H54 (cell line): ENCODE measurements at regions not wholly inside any gene's neighbourhood (a gene's known extent, or its start where the extent isn't known, plus 50 kb on each side); places are given as distances from the start of the nearest gene placed in this dataset.
"Not testable (repeated sequence)": the region's sequence is repeated elsewhere in the genome, so short reads cannot be mapped to it uniquely, and the experiment has no call there.

Experiments used
- DNase-seq: peaks from one replicate; pipeline ENCODE4 v3.0.0; 2011; ENCODE audit warnings: low spot score, mixed read lengths; ENCODE audit not compliant: insufficient read length
- FAIRE-seq: peaks from 3 replicates; lab custom pipeline; 2011; peaks lifted over from hg19 to GRCh38; lab: Jason Lieb, UNC
- POLR2A ChIP-seq: IDR thresholded peaks from 2 replicates; pipeline ENCODE4 v1.6.1; 2011; ENCODE audit warnings: low read depth, mild to moderate bottlenecking, low read length

DNA sequence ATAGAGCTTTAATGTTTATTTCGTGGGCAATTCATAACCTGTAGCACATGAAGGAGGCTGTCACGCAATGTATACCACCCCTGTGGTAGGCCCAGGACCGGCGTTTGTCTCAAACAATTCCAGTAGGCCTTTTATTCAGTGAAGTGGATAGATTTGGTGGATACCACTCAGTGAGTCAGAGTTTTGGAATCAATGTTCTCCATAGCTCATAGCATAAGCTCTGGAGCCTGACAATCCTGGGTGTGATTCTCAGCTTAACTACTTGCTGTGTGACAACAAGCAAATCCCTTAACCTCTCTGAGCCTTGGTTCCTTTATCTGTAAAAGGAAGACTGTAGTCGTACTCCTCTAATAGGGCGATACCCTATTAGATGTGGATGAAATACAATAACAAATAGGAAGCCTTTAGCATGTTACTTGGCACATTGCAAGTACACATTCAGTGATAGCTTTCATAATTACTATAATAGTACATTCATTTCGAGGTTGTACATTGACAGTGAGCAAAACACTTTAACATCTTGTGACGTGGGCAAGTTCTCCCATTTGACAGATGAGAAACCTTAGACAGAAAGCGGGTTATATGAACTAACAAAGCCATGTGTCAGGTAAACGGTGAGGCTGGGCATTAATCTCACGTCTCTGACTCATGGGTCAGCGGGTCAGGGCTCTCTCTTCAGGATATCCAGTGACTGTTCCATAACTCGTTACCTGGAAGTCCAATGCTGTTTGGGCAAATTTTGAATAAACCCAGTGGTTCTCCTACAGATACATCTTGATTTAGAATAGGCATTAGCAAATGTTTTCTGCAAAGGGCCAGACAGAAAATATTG lies 130.8 kb downstream of the C9orf152 start:
- TF ChIP-seq POLR2A = no peak
- peak; percentile 95 for FAIRE-seq
- peak; percentile 27 for DNase-seq

DNA sequence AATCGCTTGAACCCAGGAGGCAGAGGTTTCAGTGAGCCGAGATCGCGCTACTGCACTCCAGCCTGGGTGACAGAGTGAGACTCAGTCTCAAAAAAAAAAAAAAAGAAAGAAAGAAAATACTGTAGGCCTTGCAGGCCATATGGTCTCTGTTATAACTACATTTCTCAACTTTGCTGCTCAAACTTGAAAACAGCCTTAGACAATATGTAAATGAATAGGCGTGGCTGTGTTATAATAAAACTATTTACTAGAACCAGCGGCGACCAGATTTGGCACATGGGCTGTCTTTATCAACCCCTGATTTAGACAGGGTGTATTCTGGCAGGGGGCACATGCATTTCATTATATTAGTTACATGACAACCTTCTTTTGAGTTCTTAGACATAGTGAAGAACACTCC lies 130.0 kb downstream of the C9orf152 start:
- no peak for TF ChIP-seq POLR2A
- no peak for DNase-seq
- FAIRE-seq = no peak

DNA sequence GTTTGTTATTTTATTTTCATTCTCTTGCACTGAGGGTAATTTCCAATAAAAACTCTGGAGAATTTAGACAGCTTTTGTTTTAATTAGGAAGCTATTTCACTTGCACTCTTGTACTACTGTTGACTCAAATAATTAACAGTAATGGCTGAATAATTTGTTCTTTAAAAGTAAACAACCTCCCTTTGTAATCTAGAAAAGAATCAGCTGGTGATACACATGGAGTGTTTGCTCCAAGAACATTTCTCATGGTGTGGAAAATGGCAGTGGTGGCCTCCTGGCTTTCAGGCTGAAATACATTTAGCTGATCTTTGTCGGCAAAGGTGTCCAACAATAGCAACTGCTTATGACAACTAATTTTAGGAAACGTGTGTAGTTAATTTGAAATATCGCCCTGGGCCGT lies 129.4 kb downstream of the C9orf152 start:
- no peak for DNase-seq
- FAIRE-seq = peak; percentile 43
- no peak for TF ChIP-seq POLR2A

DNA sequence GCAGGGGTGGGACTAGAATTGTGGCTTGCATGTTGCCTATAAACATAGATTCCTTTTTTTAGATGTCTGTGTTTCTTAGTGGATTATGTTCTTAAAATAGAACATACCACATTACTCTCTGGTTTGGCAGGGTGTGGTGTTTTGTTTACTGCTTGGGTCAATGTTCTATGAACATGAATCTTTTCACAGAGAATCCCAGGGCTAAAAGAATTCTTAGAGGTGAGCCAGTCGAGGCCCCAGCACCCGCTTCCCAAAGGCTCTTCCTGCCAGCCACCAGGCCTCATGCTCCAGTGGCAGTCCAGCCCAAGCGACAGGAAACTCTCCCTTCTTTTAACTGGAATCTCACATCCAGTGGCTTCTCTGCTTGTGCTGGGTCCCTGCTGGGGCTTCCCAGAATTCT lies 126.6 kb downstream of the C9orf152 start:
- no peak for TF ChIP-seq POLR2A
- FAIRE-seq (peak; percentile 6), DNase-seq (no peak)

- no peak for TF ChIP-seq POLR2A
- DNase-seq = no peak
- FAIRE-seq = no peak
Measured at GRCh38 chr9:110083866-110084265, 124.1 kb downstream of the C9orf152 start.

DNA sequence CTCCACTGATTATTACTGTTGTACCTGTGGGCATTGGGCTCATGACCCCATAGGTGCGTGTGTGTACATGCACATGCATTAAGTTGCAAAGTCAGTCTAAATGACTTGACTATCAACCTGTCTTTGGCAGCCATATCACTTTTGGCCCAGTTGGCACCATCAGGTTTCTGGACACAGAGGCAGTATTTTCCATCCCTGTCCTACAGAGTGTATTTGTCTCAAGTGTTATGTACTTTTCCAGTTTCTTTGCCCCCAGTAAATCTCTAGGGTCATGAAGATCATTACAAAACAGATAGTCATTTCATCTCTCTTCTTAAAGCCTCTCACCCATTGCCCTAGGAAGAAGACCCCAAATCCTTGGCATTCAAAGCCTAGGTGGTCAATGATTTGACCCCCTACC lies 121.4 kb downstream of the C9orf152 start:
- no peak for TF ChIP-seq POLR2A
- no peak for FAIRE-seq
- no peak for DNase-seq

- TF ChIP-seq POLR2A = no peak
- DNase-seq (no peak), FAIRE-seq (no peak)
Measured at GRCh38 chr9:110087605-110088004, 120.4 kb downstream of the C9orf152 start.

DNA sequence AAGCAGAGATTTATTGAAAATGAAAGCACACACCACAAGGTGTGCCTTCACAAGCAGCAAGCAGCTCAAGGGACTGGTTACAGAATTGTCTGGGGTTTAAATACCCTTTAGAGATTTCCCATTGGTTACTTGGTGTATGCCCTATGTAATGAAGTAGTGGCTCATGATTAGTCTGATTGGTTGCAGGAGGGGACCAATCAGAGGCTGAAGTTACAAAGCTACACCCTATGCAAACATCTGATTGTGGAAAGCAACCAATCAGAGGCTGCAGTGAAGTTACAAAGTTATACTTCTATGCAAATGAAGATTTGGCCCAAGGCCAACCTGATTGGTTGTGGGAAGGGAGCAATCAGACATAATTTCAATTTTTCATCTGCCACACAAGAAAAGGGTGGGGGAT lies 119.9 kb downstream of the C9orf152 start:
- TF ChIP-seq POLR2A = no peak

DNA sequence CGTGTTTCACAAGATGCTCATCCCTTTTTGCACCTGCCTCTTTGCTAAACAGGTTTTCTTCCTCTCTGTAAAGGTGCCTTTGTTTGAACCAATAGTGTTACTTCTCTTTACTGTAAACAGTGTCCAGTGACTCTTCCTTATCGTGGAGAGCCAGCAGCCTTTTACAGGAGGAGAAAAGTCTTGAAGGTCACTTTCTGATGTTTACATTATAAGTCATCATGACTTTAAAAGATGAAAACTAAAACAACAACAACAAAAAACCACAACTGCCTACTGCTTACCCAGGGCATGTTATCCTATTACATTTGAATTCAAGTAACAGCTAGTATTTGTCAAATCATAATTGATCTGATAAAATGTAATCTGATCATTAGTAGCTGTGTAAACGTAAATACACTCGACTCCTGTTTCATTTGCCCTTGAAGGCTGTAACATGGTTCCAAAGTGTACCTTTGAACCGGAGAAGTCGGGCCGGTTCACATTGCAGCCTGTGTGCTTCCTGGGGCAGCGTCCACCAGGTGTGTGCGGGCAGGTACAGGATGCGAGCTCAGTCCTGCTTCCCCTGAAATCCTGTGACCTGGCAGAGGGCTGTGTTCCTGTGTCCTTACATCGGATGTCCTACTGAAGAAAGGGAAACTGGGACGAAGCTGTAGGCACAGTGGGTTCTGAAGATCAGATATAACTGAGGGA lies 118.1 kb downstream of the C9orf152 start:
- TF ChIP-seq POLR2A = no peak
- FAIRE-seq = no peak
- DNase-seq = no peak

More for the DNA sequence above, 119.9 kb downstream of the C9orf152 start:
- FAIRE-seq (peak; percentile 6), DNase-seq (no peak)

- no peak for DNase-seq
- no peak for FAIRE-seq
- TF ChIP-seq POLR2A = no peak
Measured at GRCh38 chr9:110092792-110093191, 115.2 kb downstream of the C9orf152 start.

DNA sequence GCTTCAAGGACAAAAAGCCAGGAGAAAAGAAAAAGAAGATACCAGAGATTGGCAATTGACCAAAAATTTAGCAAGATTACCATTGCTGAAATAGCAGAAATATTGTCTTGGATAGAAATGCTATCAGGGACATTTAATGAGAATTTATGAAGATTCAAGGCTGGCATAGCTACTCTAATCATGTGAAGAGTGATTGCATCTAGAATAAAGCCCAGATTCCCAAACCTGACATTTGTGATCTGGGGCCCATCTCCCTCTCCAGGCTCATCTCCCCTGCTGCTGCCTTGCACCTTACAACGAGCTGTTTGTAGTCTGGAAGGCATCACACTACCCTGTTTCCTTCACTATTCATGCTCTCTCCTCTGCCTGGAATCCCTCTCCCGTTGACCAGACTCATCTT lies 114.5 kb downstream of the C9orf152 start:
- DNase-seq (no peak), FAIRE-seq (no peak)
- no peak for TF ChIP-seq POLR2A

DNA sequence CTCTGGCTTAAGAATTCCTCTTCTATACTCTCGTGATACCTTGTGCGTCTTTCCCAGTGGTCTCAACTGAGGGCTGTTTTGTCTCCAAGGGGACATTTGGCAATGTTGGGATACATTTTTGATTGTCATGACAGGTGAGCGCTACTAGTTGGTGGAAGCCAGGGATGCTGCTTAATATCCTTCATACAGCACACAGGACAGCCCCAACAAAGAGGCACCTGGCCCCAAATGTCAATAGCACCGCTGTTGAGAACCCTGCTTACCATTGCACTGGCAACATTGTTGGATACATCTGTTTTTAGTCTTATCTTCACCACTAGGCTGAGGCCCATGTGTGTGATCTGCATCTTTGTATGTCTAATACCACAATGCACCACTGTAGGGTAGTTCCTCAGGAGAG lies 114.1 kb downstream of the C9orf152 start:
- FAIRE-seq (no peak), DNase-seq (no peak)
- TF ChIP-seq POLR2A = no peak

- DNase-seq (no peak), FAIRE-seq (no peak)
- no peak for TF ChIP-seq POLR2A
Measured at GRCh38 chr9:110095161-110095595, 112.8 kb downstream of the C9orf152 start.

DNA sequence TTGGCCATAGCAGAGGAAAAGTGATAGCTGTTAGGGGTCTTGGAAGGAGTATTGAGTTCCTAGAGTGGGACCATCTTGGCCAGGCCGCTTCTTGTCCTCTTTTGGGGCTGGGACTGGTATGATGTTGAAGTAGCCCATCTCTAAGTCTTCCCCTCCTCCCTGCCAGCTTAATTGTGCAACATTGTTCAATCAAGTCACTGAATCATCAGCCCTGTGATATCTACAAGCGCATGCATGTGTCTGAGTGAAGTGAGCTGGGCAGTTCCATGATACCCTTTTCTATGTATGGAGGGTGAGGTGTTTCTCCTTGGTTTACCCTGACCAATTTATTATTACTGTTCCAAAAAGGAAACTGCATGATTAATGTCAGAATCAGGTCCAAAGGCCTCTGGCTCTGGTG lies 112.2 kb downstream of the C9orf152 start:
- FAIRE-seq (no peak), DNase-seq (no peak)
- no peak for TF ChIP-seq POLR2A

DNA sequence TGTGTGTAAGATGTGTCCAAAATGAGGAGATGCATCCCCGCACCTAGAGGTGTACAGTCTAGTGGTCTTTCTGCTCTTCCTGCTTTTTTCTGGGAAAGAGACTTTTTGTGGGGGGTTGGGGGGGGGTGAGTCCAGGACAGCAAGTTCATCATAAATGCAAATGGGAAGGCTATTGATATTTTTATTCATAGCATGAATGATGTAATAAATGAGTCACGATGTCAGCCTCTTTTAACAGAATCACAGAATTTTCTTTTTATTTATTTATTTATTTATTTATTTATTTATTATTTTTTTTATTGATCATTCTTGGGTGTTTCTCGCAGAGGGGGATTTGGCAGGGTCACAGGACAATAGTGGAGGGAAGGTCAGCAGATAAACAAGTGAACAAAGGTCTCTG lies 111.3 kb downstream of the C9orf152 start:
- FAIRE-seq, DNase-seq: not testable (repeated sequence)
